ENCODE measurements at regions not wholly inside any gene's neighbourhood (a gene's known extent, or its start where the extent isn't known, plus 50 kb on each side); places are given as distances from the start of the nearest gene placed in this dataset.

DNA sequence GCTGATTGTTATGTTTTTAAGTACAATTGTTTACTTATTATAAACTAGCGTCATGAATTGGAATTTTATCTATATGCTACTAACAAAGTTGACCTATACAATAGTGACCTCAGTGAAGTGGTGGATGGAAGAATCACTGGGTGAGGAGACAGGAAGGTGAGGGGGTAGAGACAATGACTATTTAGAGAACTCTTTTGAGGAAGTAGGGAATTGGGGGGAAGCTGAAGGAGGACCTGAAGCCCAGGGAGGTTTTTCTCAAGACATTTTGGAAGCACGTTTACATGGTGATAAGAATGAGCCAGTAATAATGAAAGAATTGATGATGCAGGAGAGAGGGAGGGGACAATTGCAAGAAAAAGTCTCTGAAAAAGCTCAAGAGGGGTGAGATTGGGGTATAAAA is 96.4 kb downstream of the RPS12 start:
- TF ChIP-seq, protein P1, sequence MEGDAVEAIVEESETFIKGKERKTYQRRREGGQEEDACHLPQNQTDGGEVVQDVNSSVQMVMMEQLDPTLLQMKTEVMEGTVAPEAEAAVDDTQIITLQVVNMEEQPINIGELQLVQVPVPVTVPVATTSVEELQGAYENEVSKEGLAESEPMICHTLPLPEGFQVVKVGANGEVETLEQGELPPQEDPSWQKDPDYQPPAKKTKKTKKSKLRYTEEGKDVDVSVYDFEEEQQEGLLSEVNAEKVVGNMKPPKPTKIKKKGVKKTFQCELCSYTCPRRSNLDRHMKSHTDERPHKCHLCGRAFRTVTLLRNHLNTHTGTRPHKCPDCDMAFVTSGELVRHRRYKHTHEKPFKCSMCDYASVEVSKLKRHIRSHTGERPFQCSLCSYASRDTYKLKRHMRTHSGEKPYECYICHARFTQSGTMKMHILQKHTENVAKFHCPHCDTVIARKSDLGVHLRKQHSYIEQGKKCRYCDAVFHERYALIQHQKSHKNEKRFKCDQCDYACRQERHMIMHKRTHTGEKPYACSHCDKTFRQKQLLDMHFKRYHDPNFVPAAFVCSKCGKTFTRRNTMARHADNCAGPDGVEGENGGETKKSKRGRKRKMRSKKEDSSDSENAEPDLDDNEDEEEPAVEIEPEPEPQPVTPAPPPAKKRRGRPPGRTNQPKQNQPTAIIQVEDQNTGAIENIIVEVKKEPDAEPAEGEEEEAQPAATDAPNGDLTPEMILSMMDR (IDR thresholded peaks at IDR 0.05) = no peak
- TF ChIP-seq POLR2A (IDR thresholded peaks at IDR 0.05) = no peak
